ENCODE measurements at regions not wholly inside any gene's neighbourhood (a gene's known extent, or its start where the extent isn't known, plus 50 kb on each side); places are given as distances from the start of the nearest gene placed in this dataset.

DNA sequence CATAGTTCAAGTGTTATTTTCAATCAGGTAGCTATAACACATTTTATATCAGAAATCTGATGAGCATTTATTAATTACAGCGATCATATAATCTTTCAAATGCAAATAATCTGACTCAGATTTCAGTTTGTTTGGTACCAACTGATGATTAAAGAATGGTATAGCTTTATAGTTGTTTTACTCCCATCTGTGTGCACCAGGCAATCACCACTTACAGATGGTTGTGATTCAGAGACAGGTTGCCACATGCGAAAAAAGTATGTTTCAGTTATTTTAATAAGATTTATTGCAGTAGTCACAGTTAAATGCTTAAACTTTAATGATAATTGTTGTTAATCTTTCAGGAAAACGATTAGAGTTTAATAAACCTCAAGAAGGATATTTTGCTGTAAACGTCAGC is 155.1 kb upstream of the ARRDC3 start:
- TF ChIP-seq, protein P1, sequence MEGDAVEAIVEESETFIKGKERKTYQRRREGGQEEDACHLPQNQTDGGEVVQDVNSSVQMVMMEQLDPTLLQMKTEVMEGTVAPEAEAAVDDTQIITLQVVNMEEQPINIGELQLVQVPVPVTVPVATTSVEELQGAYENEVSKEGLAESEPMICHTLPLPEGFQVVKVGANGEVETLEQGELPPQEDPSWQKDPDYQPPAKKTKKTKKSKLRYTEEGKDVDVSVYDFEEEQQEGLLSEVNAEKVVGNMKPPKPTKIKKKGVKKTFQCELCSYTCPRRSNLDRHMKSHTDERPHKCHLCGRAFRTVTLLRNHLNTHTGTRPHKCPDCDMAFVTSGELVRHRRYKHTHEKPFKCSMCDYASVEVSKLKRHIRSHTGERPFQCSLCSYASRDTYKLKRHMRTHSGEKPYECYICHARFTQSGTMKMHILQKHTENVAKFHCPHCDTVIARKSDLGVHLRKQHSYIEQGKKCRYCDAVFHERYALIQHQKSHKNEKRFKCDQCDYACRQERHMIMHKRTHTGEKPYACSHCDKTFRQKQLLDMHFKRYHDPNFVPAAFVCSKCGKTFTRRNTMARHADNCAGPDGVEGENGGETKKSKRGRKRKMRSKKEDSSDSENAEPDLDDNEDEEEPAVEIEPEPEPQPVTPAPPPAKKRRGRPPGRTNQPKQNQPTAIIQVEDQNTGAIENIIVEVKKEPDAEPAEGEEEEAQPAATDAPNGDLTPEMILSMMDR (conservative IDR thresholded peaks at IDR 0.05; ENCODE audit: low read length) = no peak
- TF ChIP-seq EZH2phosphoT487 (IDR thresholded peaks at IDR 0.05; ENCODE audit: borderline replicate concordance, low read depth, low read length) = no peak

All from OCI-LY7 (cell line).